HG02840 (cell line): ENCODE measurements at regions not wholly inside any gene's neighbourhood (a gene's known extent, or its start where the extent isn't known, plus 50 kb on each side); places are given as distances from the start of the nearest gene placed in this dataset.
"Not testable (repeated sequence)": the region's sequence is repeated elsewhere in the genome, so short reads cannot be mapped to it uniquely, and the experiment has no call there.

Source experiments
- ATAC-seq: cut with Tn5 transposase; IDR thresholded peaks from one replicate; pipeline ENCODE4 v1.9.1; 2021; ENCODE audit warnings: mild to moderate bottlenecking, moderate library complexity, moderate number of reproducible peaks; ENCODE audit not compliant: unreplicated experiment, low FRiP score

GRCh38 chr1:198809247-198809646 is 170.4 kb downstream of the PTPRC start:
- ATAC-seq, result no peak

GRCh38 chr1:198811449-198811848 is 172.6 kb downstream of the PTPRC start:
- ATAC-seq, result no peak

DNA sequence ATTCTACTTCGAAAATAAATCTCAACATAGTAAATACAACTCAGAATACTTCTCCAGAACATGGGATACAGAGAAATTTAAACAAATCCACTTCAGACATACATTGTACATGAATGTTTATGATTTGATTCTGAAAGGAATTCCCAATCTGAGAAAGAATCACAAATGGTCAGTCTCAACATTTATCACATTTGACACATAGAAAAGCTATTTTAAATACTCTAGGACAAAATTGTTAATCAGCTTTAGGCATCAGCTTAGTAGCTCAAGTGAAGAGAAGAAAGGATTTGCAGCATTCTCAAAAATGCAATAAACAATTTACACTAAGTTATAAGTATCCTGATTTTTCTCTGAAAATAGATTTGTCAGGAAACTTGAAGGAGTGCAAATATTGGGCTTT is 184.8 kb downstream of the PTPRC start:
- ATAC-seq, result no peak

DNA sequence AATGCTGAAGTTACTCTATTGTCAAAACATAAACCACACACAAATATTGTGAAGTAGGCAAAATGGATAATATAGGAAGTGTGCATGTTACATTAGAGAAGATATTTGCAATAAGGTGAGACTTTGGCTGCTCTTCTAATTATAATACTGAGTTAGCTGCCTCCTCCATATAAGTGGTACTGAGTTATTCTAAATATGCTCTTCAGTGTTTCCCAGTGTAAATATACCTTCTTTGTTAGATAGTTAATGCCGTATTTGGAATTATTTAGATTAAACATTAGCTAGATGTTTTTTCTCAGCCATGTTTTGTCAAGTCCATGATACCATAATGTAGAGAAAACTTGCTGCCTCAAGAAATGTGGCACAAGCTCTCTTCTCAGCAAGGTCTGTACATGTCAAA is 186.4 kb downstream of the PTPRC start:
- no peak for ATAC-seq

GRCh38 chr1:198829356-198829755 is 190.5 kb downstream of the PTPRC start:
- no peak for ATAC-seq

GRCh38 chr1:198829944-198830343 is 191.1 kb downstream of the PTPRC start:
- no peak for ATAC-seq

DNA sequence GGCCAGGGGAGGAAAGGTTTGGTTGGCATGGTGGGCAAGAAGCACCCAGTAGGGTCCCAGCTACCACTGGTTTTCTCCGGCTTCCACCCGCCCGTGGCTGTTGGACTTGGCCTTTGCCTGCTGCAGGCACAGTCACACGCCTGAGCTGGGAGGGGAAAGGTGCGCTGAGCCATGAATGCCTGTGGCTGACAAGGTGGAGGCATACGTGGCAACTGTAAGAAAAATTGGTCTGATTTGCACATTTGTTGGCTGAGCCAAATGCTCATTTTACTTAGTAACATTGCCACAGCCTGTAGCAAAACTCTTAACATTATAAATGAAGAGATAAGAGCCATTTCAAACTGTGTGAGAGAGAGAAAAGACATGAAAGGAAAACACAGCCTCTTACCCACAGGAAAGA is 191.6 kb downstream of the PTPRC start:
- no peak for ATAC-seq

DNA sequence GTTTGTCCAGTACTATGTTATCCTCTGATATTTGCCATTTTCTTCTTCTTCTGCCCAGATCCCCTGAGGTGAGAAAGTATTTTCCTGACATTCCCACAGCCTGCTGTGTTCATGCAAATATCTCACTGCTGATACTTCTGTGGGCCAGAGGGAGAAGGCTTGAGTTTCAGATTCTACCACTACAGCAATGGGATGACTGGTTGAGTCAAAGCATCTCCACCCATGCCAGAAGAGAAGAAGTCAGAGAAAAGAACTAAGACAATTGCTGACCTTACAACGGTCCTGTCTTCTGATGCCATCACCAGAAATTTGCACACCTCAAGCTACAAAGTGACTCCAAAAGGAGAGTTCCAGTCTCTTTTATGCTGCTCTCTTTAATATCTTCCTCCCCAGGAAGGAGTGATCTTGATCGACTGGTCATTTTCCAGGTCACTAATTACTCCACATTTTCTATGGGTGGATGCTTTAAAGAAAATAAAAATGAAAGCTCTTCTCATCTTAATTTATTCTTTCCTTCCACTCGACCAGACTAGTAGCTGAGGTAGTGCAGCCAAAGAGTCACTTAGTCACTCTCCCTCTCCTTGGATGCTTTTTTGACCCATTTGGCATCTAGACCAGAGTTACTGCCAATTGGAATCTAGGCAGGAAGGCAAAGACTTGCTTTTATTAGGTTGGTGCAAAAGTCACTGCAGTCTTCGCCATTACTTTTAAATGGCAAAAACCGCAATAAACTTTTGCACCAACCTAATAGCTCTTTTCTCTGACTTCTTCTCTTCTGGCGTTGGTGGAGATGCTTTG is 195.1 kb downstream of the PTPRC start:
- ATAC-seq, result no peak

GRCh38 chr1:198837278-198838021 is 198.6 kb downstream of the PTPRC start:
- no peak for ATAC-seq

- ATAC-seq, result no peak
Measured at GRCh38 chr1:198838022-198838342, 199.1 kb downstream of the PTPRC start.

DNA sequence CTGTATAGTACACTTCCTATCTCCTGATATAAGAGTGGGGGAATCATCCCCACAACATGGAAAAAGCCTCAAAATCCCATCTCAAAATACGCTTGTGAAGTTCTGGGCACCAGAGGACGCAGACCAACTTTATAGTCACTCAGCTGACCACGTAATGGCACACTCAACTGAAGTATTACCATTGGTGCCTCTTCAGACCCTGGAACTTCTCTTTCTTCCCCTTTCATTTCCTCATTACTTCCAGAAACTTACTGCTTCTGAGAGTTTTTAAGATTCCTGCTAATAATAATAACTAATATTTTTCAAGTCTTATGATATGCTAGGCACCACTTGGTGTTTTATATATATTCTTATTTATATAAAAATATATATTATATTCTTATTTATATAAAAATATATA is 202.6 kb downstream of the PTPRC start:
- no peak for ATAC-seq

GRCh38 chr1:198842686-198843085 is 203.8 kb downstream of the PTPRC start:
- ATAC-seq, result no peak

DNA sequence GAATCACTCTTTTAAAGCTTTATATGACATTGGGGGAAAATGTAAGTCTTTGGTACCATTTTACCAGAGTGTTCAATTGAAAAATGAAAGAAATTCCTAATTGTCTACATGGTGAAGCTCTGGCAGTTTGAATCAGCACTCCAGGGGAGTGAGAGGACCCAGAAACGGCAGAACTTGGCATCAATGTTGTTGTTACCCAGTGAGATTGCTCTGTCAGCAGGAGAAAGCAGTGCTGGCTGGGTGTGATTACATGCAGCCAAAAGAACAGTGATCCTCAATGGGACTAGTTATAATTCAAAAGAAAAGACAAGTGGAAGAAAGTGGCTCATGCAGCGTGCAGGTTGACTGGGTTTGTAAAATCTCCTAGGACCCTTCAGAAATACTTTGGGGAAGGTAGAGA is 206.4 kb downstream of the PTPRC start:
- no peak for ATAC-seq

GRCh38 chr1:198845851-198846250 is 207.0 kb downstream of the PTPRC start:
- ATAC-seq, result no peak

DNA sequence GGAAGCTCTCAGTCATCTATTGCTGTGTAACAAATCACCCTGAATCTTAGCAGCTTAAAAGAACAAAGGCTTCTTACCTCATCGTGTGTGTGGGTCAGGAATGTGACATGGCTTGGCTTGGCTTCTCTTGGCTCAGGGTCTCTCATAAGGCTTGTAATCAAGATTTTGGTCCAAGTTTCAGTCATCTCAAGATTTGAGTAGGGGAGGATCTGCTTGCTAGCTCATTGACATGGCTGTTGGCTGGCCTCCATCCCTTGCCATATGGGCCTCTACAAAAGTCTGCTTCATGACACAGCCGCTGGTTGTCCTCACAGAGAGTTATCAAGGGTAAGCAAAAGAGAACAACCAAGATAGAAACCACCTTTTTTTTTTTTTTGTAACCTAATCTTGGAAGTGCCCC is 207.7 kb downstream of the PTPRC start:
- ATAC-seq, result no peak

DNA sequence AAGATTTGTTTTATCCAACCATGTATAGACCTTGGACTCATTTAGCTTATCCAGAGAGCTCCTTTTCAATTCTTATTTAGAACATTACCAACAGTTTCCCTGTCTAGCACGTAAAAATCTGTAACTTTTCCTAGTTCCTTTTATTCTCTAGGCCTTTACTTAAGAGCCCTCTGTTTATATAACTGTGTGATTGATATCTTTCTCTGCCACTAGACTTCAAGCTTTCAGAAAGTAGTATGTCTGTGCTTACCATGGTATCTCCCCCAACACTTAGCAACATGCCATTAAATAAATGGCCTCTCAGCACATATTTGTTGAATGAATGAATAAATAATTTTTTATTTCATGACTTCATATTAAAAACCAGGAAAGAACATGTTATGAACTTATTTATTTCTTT is 209.4 kb downstream of the PTPRC start:
- no peak for ATAC-seq

DNA sequence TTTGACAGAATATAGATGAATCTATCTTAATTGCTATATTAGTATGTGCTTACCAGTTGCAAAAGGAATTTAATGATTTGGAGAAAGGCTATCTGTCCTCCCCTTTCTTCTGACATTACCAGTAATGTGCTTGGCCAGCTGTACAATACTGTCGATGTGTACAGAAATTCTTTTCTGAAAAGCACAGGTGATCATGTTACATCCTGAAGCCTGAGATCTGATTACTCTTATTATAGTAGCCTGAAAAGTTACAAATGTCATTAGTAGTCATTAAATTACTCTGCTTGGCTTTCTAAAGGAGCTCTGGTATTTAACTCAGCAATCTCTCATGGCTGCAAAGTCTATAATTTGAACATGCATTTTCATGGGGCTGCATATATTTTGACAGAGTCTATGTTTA is 209.8 kb downstream of the PTPRC start:
- ATAC-seq, result no peak

DNA sequence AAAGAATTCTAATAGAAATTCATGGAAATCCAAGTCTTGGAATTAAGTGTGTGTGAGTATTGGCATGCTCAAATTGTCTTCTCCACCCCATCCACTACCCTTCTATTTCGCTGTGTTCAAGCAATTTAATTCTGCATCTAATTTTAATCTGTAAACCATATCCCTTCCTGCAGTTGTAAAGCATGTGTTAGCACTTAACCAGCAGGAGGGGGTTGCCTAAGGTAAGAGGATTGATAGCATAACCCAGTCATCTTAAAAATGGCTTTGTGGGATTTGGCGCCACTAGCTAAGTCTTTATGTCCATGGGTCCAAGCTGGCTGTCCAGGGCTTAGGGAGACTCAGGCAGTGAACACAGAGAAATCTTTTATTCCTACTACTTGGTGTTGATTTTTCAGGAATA is 210.3 kb downstream of the PTPRC start:
- ATAC-seq, result no peak

DNA sequence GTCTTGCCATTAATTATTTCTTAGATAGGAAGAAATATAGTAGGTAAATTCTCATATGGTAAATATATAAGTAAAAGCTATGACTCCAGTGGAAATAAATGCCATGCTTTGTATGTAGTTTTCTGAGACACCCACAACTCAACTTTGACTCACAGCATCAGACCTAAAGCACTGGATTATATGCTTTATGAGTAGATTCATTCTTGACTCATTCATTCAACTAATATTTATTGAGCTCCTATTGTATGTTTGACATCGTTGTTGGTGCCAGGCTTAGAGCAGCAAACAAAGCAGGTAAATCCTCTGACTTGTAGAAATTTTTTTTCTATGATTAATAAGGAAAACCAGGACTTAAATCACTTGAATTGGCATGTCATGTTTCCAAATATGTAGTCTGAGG is 211.4 kb downstream of the PTPRC start:
- no peak for ATAC-seq

DNA sequence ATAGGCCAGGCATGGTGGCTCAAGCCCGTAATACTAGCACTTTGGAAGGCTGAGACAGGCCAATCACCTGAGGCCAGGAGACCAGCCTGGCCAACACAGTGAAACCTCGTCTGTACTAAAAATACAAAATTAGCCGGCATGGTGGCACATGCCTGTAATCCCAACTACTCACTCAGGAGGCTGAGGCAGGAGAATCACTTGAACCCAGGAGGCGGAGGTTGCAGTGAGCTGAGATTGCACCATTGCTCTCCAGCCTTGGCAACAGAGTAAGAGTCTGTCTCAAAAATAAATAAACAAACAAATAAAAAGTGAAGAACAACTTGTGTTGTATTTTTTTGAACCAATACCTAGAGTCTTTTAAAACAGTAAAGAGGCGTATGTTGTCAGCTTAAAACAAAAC is 212.1 kb downstream of the PTPRC start:
- not testable (repeated sequence) for ATAC-seq

DNA sequence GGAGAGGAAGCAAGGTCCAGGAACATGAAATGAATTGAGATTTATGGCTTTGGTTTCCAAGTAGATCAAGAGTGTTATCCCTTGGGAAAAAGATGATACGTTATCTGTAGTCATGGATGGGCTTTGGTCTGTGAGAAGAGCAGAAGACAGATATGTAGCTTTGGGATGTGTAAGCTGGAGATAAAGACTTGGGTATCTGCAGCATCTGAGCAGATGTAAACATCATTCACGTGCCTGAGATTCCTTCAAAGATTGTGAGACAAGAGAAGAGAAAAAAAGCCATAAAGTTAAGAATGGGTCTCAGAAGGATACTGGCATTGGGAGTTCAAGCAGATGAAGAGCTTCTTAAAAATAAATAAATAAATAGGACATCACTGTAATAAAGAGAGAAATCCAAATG is 217.8 kb downstream of the PTPRC start:
- no peak for ATAC-seq

- ATAC-seq, result no peak
Measured at GRCh38 chr1:198858033-198858432, 219.2 kb downstream of the PTPRC start.
